ENCODE measurements at regions not wholly inside any gene's neighbourhood (a gene's known extent, or its start where the extent isn't known, plus 50 kb on each side); places are given as distances from the start of the nearest gene placed in this dataset.

DNA sequence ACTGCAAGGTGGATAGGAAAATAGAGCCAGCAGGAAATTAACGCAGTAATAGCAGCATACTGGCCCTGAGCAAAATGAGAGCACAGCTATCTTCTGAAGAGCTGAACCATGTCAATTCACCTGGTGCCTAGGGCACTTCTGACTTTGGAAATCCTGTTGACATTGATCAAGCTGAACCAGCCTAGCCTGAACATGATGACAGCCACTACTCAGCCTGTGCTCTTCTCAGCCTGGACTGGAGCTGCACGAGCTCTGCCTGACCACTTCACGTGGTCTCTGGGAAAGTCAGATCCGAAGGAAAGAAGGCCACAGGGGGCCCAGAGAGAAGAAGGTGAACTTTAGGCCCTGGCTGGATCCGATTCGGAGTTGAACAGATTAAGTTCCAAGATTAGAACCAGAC, 421.9 kb downstream of the LPIN1 start:
- DNase-seq (ENCODE audit: low read depth in 3 of 3), result no peak

DNA sequence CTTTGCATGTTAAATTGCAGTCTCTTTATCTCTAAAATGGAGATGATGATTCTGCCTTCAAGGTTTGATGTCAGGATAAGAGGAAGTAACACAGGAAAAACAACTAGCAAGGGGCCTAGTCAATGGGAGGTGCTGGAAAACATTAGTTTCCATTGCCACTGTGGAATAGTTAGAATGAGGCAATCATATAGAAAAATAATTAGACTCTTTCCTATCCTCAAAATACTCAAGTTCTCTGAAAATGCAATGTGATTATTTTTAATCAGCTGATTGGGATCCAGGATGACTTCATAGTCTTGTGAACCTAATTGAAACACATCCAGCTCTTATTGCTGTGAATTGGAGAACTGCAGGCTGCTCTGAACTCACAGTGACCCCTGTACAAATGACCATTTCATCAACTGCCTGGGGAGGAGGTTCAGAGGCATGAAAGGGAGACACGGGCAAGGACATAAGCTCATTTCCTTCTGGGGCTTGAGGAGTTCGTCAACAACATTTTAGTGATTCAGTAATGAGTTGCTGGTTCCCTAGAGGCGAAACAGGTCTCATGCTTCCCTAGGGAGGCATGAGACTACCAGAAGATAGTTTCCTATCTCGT, 422.5 kb downstream of the LPIN1 start:
- no peak for DNase-seq (ENCODE audit: low read depth in 3 of 3)

DNA sequence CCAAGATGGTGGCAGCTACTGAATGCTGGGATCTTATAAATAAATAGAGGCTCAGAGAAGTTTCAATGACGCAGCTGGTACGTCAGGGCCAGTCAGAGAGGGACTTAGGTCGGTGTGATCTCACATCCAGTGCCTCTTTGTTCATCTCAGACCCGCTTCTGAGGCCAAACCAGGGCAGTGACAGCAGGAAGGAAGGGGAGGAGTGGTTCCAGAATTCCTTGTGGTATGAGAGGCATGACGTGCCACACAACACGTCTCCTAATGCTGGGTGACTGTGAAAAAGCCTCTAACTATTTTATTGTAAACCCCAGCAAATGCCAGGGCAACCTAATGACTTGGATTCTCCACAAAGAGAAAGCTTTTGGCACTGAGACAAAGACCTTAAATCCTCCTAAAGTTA, 423.3 kb downstream of the LPIN1 start:
- DNase-seq (ENCODE audit: low read depth in 3 of 3), result peak in 1 of 3 experiments; percentile 27

DNA sequence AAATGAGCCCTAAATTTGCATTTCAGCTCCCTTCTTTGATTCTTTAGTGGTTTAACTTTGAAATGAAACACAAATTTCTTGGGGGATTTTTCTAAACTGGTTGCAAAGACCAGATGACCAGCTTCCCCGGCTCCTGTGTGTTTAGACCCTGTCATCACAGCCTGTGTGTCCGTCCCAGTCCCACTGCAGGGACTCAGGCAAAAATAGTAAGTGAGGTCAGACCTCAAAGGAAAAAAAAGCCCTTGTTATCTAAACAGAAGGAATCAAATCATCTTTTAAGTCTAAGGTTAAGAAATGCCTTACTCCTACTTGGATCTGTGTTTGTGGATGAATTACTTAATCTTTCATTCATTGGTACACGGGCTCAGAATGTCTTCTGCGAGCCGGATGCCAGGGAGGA, 423.7 kb downstream of the LPIN1 start:
- DNase-seq (ENCODE audit: low read depth in 3 of 3), result no peak

DNA sequence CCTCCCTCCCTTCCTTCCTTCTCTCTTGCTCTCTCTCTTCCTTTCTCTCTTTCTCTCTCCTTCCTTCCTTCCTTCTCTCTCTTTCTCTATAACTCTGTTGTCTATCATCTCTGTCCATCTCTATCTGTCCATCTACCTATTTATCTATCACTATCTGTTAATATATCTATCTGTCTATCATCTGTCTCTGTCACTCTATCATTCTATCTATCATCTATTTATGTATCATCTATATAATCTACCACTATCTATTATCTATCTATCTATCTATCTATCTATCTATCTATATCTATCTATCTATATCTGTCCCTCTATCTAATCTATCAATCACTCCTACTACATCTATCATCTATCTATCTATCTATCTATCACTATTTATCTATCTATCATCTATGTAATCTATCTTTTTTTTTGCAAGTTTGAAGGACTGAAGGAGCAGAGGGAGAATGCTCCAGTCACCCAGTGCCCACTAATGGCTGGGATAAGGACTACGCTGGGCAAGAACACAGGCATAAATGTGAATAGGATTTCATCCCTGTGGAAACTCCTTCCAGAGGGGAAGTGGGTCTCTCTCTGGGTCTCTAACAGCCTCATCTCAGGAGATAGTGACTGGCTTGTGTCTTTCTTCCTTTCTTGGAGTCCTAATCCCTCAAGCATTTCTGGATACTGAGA, 427.0 kb downstream of the LPIN1 start:
- no peak for DNase-seq (ENCODE audit: low read depth in 3 of 3)

DNA sequence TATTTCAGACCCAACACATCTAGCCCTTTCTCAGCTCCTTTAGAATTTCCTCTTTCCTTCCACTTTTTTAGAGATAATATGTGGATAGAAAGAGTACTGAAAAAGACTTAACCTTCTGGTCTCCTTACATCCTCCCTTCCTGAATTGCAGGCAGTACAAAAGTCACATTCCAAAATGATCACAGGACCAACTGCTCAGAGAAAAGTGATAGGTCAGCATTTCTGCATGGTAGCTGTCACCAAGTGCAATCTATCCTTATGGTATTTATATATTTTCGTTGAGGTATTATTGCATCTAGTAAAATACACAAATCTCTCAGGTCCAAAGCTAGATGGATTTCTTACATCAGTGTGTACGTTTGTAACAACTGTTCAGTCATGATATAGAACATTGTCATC, 427.5 kb downstream of the LPIN1 start:
- DNase-seq (ENCODE audit: low read depth in 3 of 3), result no peak

DNA sequence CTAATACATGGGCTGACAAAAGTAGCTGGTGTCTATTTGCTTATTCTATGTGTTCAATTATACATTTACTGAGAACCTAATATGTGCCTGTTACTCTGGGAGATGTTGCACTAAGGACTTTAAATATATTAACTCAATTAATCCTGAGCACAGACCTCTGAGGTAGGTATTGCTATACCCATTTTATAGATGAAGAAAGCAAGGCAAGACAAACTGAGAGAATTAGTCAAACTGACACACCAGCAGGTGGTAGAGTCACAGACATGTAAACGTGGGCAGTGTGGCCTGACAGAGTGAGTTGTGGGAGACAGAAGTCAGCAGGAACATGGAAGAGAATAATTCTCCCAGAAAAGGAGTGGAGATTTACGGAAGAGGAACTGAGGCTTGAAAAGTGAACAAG, 428.9 kb downstream of the LPIN1 start:
- no peak for DNase-seq (ENCODE audit: low read depth in 3 of 3)

DNA sequence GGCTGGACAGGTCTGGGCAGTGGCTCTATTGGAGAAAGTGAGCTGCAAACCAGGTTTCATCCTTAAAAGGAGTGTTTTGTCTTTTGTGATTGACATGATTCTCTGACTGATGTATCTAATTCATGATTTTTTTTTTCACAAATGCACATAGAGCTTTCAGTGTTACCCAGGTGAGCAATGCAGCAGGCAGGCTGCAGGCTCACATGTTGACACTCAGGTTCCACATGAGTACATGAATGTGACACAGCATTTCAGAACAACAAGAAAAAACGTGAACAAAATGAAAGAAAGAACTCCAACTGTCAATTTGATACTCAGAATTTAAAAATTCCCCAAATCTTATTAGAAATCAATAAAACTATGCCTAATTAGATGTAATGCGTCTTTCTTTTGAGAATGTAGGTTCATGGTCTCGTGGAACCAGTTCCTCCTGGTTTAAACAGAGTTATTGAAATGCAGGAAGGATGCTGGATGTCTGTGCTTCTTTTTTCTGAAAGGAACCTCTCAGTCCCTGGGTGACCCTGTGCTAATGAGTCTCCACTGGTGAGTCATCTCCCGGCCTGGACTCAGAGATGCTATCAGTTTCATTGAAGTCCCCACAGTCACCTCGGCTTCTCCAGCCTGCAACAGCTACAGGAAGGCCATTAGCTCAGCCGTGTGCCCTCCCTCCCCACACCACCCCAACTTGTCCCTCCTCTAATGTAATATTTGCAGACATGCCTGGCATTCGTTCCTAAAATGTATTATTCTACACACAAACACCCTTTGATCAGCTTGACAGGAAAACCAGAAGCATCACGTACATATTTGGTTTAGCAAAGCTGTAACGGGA, 430.4 kb downstream of the LPIN1 start:
- DNase-seq (ENCODE audit: low read depth in 3 of 3), result peak in 1 of 3 experiments; percentile 6

DNA sequence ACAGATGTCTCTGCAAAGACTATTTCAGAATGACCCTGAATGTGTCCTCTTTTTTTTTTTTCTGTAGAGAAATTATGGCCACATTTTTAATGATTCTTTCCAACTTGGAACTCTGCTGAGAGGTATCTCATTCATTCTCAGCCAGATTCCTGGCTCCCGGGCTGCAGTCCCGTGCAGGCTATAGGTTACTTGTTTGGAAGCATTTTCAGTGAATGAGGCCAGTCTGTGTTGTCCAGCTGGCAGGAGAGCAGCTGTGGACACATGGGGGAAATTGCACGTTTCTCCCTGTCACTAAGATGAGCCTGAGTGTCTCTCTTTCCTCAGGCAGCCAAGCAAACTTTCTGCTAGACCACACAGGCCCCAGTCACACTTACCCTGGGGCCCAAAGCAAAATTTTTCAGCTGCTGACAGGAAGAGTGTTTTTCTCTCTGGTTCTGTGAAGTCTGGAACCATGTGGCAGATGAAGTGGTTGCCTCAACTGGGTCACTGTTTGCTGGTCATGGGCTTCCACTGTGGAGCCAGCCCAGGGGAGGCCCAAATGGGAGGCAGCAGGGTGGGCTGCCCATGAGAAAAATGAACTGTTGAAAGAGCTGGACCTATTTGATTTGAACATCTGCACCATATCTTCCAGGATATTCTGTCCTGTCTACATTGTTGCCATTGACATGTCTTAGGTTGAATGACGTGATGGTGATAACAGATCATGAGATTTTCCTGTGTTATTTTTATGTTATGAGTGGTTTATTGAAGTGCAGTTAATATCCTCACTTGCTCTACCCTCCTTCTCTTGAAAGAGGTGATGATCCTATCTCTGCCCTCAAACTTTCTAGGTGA, 431.2 kb downstream of the LPIN1 start:
- DNase-seq (ENCODE audit: low read depth in 3 of 3), result no peak

DNA sequence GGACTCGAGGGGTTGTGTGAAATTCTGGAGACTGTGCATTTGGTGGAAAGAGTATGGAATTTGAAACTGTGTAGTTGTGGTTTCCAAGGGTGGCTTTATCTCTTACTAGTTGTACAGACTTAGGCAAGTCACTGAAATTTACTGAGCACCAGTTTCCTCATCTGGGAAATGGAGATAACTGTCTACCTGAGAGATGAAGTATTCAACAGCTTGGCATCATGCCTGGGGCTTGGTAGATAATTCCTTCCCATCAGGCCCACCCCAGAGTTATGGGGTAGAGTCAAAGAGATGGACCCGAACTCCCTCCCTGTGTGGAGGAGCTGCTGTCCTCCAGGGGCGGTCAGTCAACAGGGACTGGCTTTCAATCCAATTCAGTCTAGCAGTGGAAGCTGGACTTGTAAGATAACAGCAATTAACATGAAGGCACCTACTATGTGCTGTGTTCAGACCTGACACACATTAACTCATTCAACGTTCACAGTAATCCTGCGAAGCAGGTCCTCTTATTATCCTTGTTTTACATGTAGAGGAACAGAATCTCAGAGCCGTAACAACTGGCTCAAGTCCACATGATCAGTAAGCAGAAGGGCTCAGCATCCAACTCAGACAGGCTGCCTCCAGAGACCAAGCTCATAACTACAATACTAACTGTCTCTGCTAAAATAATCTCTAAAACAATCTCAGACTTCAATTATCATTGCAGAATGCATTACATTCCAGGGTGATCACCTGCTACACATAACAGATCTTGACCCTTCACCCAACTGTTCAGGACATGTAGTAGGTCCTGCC, 432.1 kb downstream of the LPIN1 start:
- no peak for DNase-seq (ENCODE audit: low read depth in 3 of 3)

DNA sequence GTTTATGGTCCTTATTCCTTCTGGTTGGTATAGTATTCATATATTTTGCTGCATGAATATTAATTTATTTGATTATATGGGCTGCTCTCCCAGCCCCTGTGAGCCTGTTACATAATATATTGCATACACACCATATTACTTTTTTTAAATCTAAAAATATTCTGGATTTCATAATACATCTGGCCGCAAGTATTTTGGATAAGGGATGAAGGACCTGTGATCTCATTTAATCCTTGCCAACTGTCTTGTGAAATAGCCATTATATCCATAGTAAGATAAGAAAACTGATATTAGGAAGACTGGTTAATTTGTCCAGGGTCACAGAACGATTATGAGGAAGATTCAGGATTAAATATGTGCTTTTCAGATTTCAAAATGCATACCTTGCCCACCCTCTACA, 433.6 kb downstream of the LPIN1 start:
- no peak for DNase-seq (ENCODE audit: low read depth in 3 of 3)

DNA sequence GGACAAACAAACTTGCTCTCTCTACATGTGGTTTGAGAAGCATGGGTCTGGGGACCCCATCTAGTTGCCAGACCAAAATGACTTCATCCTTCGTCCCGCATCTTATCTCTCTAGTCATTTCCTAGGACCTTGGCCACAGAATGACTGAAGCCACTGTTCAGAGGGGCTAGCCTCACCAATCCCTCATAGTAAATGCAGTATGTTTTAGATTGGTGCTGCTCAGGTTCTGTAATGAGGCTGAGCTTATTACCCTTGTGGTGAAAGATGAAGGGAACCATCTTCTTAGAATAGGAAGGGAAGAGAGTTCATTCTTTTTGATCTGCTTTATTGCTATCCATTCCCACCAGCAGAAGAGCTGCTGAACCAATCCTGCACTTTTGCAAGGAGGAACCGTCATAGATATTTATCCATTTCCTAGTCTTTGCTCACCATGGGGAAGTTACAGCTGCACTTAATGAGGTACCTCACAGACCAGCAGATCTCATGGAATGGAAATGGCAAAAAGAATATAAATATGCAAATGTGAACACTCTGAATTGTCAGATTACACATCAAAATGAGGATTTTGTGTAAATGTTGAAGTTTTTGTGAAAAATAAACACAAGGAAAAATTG, 436.7 kb downstream of the LPIN1 start:
- DNase-seq (ENCODE audit: low read depth in 3 of 3), result no peak

DNA sequence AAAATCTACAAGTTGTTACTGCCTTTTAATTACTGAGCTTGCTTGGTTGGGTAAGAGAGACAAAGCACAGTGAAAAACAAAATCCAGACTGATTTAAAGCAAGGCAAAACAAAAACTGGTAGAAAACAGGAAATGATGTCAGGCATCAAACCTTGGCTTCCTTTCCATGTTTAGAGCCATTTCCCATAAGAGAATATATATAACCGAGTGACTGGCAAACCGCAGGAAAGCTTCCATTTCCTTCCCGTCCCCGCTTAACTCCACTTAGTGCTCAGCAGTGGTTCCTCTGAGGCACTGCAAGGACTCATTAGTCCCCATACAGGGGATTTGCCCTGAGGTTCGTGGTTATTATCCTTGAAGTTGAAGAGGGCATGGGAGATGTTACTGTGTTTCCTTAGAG, 446.3 kb downstream of the LPIN1 start:
- DNase-seq (ENCODE audit: low read depth in 3 of 3), result no peak

DNA sequence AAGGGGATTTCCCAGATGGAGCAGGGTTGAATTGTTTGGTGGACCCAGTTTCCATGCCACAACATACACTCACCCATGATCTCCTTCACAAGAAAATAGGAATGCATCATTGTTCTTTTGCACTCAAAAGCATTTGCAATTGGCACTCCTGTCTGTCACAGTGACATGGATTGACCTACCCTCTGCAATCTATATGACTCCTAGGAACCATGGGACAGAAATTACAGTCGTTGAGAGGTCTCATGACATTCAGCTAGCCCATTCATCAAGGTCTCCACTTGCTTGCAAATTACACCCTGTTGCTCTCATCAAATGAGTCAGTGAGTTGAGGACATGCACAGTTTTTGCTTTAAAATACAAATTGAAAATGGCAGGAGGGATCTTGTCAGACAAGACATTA, 448.5 kb downstream of the LPIN1 start:
- no peak for DNase-seq (ENCODE audit: low read depth in 3 of 3)

DNA sequence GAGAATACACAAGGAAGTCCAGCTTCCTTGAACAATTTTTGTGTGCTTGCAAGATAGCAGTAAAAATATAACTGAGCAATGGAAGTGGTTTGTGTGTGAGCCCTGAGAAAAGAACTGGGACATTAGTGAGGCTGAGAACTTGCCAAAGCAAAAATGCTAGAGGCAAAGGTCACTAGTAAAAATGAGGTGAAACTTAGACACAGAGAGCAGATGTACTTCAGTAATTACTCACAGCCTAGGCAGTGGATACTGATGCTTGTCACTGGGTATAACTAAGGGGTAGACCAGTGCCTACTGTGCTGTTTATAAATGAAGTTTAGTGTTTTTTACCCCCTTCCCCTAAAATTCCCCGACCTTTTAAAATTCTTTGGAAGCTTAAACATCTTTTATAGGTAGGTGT, 450.1 kb downstream of the LPIN1 start:
- no peak for DNase-seq (ENCODE audit: low read depth in 3 of 3)

DNA sequence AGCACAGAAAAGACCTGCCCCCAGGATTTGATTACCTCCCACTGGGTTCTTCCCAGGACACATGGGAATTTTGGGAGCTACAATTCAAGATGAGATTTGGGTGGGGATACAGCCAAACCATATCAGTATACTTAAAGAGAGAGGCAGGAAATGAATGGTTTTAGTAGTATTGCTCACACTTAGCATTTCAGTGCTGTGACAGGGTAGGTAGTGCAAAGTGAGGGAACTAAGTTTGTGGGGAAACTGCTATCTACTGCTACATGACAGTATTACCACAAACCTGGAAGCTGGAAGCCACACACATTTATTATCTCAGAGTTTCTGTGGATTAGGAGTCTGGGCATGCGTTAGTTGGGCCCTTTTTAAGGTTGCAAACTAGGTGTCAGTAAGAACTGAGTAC, 450.7 kb downstream of the LPIN1 start:
- DNase-seq (ENCODE audit: low read depth in 3 of 3), result no peak

DNA sequence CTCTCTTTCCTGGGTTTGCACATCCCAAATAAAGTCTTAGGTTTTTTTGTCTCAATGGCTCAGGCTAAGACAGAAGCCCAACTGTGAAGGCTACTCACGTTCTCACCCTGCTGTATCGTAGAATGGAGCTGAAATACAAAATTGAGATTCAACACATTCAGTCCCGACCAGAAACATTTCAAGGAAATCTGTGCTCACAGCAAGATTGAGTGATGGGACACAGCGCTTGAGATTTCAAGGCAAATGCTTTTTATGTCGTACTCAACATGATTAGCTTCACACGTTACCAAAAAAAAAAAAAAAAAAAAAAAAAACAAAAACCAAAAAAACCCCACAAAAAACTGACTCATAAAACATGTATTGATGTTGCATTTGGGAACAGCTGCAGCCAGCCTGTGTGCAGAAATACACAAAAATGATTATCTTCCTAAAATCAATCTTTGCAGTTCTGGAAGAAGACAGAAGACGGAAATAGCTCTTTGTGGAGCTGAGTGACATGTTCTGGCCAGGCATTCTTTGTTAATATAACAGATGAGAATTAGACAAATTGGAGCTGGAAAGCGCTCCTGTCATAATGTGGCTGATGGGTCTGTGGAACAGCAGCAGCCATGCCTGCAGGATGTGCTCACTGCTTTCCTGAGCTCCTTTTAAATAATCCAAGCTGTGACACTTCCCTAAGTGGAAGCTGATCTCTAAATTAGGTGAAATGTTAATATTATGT, 453.2 kb downstream of the LPIN1 start:
- no peak for DNase-seq (ENCODE audit: low read depth in 3 of 3)

DNA sequence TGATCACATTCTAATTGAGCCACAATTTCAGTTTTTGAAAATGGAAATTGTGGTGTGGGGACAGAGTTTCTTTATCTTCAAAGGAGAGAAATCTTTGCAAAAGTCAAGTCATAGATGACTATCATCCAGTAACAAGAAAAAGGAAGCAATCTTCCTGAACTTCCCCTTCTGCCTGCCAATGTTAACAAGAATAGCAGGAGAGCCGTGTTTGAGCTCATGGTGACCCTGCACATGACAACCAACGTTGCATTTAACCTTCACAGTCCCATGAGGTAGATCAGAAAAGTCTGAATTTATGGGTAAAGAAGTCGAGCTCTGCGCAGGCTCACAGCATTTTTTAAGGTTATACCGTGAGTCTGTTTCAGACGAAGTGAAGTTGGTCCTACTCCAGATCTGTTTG, 454.9 kb downstream of the LPIN1 start:
- no peak for DNase-seq (ENCODE audit: low read depth in 3 of 3)

DNA sequence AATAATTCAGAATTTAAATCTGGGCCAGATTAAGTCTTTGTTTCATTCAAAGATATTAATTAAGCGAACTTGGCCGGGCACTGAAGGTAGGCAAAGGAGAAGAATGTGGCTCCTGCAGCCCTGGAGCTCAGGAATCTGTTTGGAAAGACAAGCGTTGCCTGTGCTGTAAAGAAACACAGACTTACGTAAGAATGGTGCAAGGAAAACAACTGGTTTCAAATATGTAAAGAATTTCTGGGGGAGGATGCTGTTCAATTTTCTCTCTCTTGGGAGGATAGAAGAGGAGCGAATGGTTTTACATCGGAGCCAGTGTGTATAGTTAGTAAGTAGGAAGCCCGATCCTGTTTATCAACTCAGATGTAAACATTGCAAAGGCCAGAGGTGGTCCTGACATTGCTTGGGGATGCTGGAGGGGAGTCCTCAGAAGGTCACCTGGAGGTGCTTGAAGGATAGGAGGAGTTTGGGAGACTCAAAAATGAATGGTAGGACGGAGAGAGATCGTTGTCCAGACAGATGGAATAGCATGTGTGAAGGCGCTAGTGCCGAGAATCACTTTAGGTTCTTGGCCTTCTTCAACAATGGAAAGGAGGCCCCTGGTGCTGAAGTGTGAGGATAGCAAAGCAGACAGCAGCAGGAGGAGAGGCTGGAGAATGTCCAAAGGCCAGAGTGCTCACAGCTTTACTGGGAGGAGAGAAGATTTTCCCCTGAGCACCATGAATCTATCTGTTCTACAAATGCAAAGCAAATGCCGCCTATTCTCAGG, 456.1 kb downstream of the LPIN1 start:
- no peak for DNase-seq (ENCODE audit: low read depth in 3 of 3)

DNA sequence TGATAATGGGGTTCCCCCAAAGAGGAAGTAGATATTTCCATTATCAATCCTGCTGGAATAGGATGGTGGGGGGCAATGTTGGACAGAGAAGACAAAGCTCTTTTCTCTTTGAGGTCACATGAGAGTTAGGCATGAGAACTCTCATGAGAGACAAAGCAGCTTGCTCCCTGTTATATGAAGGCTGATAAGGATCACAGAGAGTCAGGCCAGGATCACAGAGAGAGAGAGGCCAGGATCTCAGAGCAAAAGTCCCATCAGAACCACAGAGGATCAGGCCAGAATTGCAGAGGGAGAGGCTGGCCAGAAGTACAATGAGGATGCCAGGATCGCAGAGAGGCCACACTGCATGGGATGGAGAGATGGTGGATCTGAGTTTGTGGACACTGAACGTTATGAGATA, 457.1 kb downstream of the LPIN1 start:
- no peak for DNase-seq (ENCODE audit: low read depth in 3 of 3)
